ENCODE measurements at regions not wholly inside any gene's neighbourhood (a gene's known extent, or its start where the extent isn't known, plus 50 kb on each side); places are given as distances from the start of the nearest gene placed in this dataset.

DNA sequence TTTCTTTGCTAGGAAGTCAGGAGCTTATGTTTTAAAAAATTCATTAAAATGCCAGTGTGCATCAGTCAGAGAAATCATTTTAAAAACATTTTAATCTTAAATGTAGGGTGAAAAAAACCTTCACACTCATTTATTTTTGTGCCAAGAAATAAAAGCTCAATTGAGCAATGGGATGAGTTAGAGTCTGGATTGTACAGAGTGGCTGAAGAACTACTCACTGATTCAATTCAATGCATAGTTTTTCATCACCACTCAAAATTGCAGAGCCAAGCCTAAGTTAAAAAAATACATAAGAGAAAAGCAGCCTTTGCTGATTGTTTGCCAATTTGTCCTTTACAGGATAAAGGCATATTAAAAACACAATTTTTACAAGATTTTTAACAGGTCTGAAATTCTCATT is 168.2 kb upstream of the DMRTA1 start:
- DNase-seq (ENCODE audit: low read depth in 4 of 4, low spot score in 3 of 4): no peak

DNA sequence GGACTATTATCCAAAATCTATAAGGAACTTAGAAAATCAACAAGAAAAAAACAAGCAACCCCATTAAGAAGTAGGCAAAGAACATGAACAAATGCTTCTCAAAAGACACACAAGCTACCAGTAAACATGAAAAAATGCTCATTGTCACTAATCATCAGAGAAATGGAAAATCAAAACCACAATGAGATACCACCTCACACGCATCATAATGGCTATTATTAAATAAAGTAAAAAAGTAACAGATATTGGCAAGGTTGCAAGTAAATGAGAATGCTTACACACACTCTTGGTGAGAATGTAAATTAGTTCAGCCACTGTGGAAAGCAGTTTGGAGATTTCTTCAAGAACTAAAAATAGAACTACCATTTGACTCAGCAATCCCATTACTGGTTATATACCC is 167.0 kb upstream of the DMRTA1 start:
- no peak for DNase-seq (ENCODE audit: low read depth in 4 of 4, low spot score in 3 of 4)

DNA sequence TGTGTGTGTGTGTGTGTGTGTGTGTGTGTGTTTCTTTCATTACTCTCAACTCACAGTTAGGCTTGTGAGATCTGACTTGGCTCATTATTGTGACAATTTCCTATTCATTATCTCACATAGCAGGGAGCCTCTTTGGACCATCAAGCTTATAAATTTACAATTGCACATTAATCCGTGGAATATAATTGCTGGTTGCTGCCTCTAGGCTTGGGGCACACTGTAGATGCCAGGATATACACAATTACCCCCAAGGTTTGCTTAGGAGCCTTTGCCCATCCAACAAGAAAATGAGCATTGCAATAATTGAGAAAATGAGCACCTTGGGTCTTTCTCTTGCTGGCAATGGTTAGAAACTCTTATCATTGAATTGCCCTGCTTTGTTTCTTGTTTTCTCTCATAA is 161.6 kb upstream of the DMRTA1 start:
- no peak for DNase-seq (ENCODE audit: low read depth in 4 of 4, low spot score in 3 of 4)

DNA sequence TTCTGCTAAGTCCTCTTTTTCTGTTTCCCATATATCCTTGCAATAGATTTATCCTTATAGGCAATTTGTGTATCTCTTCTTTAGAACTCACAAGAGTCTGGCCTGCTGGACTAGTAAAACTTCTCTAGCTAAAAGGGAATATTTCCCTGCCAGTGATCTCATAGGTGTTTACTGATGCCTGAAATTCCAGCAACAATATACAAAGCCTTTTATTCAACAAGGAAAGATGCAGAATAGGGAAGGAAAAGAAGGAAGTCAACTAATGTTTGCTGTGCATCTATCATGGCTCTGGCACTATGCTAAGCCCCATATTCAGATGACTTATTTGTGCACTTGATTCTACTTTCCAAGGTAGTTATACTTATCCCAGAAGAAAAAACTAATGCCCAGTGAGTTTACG is 160.0 kb upstream of the DMRTA1 start:
- no peak for DNase-seq (ENCODE audit: low read depth in 4 of 4, low spot score in 3 of 4)

DNA sequence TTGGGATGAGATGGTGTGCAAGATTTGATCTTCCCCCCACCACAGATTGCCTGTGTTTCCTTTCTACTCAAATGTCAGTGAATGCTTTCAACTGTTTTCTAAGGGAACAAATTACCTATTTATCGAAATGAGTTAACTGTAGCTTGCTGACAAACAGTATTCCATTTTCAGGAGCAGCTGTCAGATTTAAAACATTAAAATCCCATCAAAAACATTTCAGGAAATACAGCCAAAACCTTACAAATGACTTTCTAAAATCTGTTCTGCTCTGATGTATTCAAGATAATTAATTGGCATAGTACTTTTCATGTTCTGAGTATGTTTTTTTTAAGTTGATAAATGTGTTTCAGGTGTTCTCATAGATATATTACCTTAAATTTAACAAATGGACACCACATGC is 158.0 kb upstream of the DMRTA1 start:
- DNase-seq (ENCODE audit: low read depth in 4 of 4, low spot score in 3 of 4): no peak

DNA sequence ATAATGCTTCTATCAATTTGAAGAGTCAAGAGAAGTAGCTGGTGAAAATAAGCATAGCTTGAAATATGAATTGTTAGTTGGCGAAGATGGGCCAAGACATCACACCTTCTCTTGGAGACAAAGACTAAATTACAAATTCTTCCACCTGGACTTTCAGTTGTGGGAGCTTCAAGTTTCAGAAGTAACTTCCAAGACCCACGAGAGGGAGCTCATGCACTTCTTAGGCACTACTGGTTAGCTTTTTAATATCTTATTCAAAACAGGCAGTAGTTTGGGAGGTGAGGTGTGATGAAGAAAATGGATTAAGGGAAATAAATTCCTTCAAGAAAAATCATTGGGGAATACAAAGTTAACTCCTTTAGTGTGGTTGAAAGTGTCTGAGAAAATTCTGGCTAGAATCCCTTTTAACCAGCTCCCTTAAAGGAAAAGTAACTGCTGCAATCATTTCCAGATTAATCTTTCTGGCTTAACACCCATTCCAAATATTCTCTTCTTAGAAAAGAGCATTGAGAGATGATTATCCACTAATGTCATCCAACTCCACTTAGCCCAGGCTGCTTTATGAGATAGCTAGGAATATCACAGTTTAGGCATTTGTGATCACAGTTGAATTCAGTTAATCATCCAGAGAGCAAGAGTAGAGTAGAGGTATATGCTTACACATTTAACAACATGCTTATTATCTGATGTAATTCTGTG is 139.5 kb upstream of the DMRTA1 start:
- peak in 3 of 4 donors; percentile 13 to 29 (median 27) for DNase-seq (ENCODE audit: low read depth in 4 of 4, low spot score in 3 of 4)

DNA sequence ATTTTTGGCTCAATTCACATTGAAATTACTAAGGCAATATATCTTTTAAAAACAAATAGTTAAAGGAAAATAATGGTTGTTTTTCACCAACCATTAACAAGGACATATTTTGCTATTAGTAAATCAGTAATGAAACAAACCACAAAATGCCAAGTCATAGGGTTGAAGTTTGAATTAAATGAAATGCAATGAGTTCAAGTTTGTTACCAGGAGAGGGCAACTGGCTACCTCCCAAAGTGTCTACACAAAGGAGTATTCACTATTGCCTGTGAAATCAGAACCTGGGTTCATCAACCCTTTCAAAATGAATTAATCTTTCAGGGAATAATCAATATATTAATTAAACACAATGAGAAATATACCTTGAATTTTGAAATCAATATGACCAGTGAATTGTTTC is 138.4 kb upstream of the DMRTA1 start:
- DNase-seq (ENCODE audit: low read depth in 4 of 4, low spot score in 3 of 4): no peak

DNA sequence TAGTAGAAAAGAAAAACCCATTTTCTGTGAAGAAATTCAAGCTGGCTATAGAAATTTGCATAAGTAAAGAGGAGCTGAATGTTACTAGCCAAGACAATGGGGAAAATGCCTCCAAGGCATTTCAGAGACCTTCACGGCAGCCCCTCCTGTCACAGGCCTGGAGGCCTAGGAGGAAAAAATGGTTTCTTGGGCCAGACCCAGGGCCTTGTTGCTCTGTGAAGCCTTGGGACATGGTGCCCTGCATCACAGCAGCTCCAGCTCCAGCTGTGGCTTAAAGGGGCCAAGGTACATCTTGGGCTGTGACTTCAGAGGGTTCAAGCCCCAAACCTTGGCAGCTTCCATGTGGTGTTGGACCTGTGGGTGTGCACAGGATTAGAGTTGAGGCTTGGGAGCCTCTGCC is 130.0 kb upstream of the DMRTA1 start:
- no peak for DNase-seq (ENCODE audit: low read depth in 4 of 4, low spot score in 3 of 4)

DNA sequence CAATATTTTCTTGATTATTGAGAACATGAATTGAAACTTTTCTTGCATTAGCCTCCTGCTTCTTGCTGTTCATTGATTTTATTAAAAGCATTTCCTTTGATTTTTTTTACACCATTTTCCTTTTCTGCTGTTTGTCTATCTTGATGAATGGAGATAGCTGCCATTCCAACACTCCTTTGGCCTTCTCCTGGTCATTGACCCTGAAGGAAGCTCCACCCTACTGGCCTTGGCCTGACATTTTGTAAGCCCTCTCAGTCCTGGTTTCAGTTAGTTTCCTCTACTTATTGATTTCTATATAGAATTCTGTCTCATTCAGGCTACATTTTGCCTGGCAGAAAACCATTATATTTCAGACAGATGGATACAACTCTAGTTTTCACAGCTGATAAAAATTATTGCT is 115.1 kb upstream of the DMRTA1 start:
- DNase-seq (ENCODE audit: low read depth in 4 of 4, low spot score in 3 of 4): no peak

DNA sequence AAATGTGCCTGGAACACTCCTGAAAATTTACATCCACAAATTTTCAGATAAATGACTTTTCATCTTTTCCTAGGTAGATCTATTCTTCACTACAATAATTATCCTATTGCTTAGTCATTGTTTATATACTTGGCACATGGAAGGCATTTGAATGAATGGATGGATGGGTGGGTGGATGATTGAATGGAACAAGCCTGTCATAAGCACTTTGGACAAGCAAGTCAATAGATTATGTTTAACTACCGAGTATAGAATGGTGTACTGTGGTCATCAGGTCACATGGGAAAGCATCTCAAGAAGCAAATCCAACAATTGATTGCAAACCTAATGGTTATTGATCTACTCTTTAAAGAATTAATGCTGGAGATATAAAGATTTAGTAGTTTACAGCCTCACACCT is 114.4 kb upstream of the DMRTA1 start:
- no peak for DNase-seq (ENCODE audit: low read depth in 4 of 4, low spot score in 3 of 4)

DNA sequence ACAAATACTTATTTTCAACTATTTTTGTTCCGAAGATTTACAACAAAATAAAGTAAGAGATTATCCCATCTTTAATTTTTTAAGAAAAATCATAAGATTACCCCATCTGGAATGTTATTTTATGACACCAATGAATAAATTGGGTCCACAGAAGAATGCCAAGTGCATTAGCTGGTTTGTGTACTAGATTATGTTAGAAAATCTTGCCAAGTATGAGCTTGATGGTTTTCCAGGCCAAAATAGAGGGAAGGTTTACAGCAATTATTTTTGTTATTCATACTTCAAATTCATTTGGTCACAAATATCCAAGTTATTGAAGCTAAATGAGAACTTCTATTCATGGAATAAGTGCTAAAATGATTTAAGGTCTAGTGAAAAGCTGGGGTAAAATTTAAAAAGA is 109.4 kb upstream of the DMRTA1 start:
- DNase-seq (ENCODE audit: low read depth in 4 of 4, low spot score in 3 of 4): no peak

DNA sequence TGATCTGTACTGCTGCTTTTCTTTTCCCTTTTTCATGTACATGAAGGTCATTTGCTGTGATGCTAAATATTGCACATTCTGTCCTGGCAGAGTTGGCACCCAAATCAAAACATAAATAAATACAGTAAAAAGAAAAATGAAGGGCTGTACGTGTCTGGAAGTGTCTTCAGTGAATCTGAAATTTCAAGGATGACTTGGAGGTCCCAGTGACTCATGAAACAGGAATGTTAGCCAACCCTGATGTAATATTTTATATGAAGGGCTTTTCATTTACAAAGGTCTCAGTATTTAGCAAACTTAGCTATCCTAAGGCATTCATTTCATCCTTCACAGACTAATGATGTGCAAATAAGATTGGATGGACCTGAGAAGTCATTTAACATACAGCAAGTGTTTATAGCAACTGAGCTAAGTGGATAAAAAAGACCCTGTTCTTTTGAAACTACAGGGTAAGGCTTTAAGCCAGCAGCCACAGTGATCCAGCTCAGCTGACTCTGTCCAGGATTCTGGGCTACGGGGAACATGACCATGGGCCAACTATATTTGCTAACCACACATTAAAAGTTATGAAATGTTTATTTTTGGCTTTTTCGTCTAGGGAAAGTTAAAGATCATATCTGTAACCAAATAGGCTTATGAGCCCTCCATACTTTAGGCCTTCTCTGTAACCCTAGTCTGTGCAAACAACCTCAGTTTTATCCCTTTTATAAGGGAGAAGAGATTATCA is 104.0 kb upstream of the DMRTA1 start:
- DNase-seq (ENCODE audit: low read depth in 4 of 4, low spot score in 3 of 4): no peak

DNA sequence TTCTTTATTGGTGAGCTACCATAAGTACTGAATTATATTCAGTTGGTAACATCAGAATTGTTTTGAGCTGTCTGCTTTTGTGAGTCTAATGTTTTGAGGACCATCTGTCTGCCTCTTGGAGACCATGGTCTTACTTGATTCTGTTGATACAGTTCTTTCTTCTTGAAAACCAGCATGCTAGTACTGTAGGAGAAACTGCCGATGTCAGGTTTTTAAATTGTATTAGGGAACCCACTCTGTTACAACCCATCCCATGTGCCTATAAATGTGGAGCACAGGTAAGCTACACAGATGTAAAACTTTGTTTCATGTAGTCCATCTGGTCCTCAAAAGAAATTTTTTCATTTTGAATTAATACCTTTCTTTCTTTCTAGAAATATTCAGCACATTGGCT is 103.4 kb upstream of the DMRTA1 start:
- DNase-seq (ENCODE audit: low read depth in 4 of 4, low spot score in 3 of 4): no peak

DNA sequence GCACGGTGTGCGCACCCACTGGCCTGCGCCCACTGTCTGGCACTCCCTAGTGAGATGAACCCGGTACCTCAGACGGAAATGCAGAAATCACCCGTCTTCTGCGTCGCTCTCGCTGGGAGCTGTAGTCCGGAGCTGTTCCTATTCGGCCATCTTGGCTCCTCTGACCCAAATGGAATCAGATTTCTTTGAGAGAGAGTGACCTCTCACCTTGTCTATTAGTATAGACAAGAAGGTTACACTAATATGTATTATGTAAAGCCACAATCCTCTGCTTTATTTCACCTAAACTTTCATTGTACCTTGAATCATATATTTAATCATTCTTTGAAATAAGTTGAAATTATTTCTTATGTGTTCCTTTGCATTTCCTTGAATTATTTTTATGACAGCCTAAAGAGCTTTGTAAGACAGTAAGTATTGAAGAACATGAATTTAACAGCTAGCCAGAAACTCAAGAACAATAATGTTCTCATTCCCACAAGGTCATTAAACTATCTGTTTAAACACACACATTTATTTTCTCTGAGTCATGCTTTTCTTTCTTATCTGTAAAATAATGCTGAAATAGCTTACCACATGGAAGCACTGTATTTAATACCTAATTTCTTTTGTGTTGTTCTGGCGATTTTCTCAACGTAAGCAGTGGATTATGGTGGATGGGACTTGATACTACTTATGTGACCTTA is 91.8 kb upstream of the DMRTA1 start:
- no peak for DNase-seq (ENCODE audit: low read depth in 4 of 4, low spot score in 3 of 4)

DNA sequence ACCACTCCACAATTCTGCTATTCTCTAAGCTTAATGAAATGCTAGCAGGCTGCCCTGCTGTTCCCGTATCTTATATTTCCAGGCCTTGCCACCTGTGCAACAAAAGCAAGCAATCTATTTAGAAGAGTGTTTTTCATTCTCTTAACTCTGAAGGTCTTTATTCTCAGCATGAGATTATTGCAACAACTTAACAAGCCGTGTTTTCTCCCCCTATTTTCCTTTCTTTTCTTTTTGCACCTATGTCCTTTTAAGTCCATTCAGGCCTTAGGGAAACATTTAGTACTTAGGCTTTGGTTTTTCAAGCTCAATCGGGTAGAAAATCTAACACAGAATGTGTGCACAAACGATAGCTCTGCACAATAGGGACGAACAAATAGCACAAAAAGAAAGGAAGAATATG is 89.6 kb upstream of the DMRTA1 start:
- DNase-seq (ENCODE audit: low read depth in 4 of 4, low spot score in 3 of 4): no peak

DNA sequence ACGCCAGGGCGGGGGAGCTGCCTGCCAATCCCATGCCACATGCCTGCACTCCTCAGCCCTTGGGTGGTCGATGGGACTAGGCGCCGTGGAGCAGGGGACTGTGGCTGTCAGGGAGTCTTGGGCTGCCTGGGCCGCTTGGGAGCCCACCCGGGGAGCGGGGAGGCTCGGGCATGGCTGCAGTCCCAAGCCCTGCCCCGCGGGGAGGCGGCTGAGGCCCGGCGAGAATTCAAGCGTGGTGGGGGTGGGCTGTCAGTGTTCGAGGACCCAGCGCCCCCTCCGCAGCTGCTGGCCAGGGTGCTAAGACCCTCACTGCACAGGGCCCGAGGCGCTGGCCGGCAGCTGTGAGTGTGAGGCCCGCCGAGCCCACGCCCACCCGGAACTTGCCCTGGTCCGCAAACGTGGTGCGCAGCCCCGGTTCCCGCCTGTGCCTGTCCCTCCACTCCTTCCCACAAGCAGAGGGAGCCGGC is 83.2 kb upstream of the DMRTA1 start:
- no peak for DNase-seq (ENCODE audit: low read depth in 4 of 4, low spot score in 3 of 4)

DNA sequence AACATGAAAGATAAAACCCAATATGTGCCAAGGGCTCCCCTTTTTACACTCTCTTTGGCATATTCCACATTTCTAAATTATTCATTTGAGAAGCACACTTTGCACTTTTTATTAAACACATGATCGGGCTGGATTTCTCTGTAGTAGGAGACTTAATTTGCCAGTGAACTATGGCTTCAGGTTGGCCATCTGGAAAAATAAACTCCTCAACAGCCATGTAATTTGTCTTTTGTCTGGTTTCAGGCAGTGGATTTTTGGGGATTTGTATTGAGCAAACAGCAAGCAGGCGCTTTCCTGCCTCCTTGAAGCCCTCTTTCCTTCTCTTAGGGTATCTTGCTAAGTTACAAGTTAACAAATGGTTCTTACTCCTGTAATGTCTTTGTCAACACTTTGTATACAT is 73.0 kb upstream of the DMRTA1 start:
- no peak for DNase-seq (ENCODE audit: low read depth in 4 of 4, low spot score in 3 of 4)

DNA sequence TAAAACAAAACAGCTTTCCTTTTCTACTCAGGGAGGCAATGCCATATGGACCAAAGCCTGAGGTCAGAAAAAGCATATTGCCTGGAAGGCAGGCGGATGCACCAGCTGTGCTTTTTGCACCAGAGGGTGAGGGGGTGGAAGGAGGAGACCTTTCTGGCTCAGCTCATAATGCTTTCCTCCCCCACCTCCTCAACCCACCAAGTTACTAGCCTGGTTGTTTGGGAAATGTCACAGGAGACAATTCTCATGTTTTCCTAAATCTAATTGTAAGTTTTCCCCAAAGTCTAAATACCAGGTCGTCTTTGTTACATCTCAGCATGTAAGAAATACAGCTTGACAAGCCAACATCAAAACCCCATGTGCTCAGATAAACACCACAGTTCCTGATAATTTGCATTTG is 72.6 kb upstream of the DMRTA1 start:
- DNase-seq (ENCODE audit: low read depth in 4 of 4, low spot score in 3 of 4): no peak

DNA sequence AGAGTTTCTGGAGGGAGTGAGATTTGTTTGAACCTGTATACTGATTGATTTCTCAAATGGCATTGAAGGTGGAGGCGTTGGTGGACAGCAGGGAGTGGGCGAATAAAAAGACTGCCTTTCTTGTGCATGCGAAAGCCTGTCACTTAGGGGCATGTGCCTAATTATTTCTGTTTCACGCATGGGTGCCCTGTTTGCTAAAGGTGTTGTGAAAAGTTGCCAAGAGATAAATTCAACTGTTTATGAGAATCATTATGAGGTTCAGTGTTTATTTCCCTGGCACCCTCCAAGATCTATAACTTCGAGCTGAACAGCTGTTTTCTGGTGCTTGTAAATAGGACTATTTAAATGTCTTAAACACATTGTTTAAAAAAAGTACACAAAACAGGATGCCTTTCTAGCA is 67.4 kb upstream of the DMRTA1 start:
- DNase-seq (ENCODE audit: low read depth in 4 of 4, low spot score in 3 of 4): no peak

DNA sequence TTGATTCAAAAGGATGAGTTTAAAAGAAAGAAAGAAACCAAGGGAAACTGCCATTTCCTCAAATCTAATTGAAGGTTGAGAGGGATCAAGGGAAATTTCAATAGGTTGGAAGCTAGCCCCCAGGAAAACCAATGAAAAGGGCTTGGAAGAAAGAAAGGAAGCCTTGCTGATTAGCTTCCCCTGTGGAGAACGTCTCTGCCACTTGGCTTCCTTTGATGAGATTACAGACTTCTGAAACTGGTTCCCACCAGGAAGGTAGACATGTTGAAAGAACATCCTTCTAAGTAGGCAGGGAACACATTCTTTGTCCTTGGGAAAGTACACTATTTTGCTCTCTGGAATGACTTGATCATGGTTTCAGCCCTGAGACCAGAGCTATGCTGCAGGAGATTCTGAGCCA is 65.5 kb upstream of the DMRTA1 start:
- DNase-seq (ENCODE audit: low read depth in 4 of 4, low spot score in 3 of 4): no peak

DNA sequence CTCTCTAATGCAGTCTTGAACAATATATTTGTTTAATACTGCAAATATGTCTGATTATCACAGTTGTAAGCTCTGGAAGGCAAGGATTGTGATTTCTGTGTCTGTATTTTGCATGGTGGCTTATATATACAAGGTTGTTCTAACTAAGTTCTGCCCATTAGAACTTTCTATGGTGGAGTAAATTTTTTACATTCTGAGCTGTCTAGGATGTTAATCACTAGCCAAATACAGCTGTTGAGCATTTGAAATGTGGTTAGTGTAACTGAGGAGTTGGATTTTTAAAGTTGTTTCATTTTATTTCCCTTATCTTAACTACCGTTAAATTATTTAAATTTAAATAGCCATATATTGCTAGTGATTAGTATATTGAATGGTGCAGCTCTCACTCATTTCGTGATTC is 64.3 kb upstream of the DMRTA1 start:
- no peak for DNase-seq (ENCODE audit: low read depth in 4 of 4, low spot score in 3 of 4)

DNA sequence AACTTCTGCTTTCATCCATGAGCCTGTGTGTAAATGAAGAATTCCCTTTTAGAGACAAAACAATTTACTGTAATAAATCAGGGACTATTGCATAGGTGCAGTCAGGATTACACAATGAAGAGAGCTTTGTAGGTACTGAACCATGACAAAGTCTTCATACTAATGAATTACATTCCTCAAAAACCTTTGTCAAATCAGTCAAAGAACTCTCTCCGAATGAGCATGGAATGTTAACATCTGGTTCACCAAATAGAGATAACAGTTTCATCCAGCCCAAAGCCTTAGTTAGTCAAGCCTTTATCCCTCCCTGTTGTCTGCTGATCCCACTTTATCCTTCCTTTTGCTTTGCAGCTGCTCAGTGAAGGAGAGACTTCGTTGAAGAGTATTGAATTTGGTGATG is 62.9 kb upstream of the DMRTA1 start:
- DNase-seq (ENCODE audit: low read depth in 4 of 4, low spot score in 3 of 4): no peak

Measured in right renal pelvis (tissue), 4 donors.